Spleen (tissue), 11 donors: ENCODE measurements at regions not wholly inside any gene's neighbourhood (a gene's known extent, or its start where the extent isn't known, plus 50 kb on each side); places are given as distances from the start of the nearest gene placed in this dataset.

ENCODE experiments used
- DNase-seq: peaks from one replicate; pipeline ENCODE4 v3.0.0-alpha.2; 2020
- H3K27ac ChIP-seq, 8 donors: fragments of 200-600 bp; sonication (generic) in 7 of 8; 1 replicate in 4 of 8; 2 replicates in 4 of 8; pipeline versions ENCODE4 v1.5.0 to v1.8.0; 2016 to 2021; ENCODE audit warnings: inconsistent platforms in 4 of 8, mild to moderate bottlenecking in 4 of 8, moderate library complexity in 1 of 8
- H3K27me3 ChIP-seq, 7 donors: fragments of 200-600 bp; sonication (generic) in 6 of 7; replicated peaks in 1 of 7; 1 replicate in 4 of 7; 2 replicates in 3 of 7; pipeline versions ENCODE4 v1.5.0 to v1.8.0; 2016 to 2021; ENCODE audit warnings: inconsistent platforms in 3 of 7, mild to moderate bottlenecking in 1 of 7
- H3K36me3 ChIP-seq, 6 donors: fragments of 200-600 bp; sonication (generic) in 5 of 6; 1 replicate in 4 of 6; 2 replicates in 2 of 6; pipeline versions ENCODE4 v1.5.0 to v1.8.0; 2016 to 2021; ENCODE audit warnings: inconsistent platforms in 2 of 6
- H3K4me1 ChIP-seq, 6 donors: fragments of 200-600 bp; sonication (generic) in 5 of 6; 1 replicate in 3 of 6; 2 replicates in 3 of 6; pipeline versions ENCODE4 v1.5.0 to v1.8.0; 2016 to 2021; ENCODE audit warnings: inconsistent platforms in 3 of 6
- H3K4me3 ChIP-seq, 8 donors: fragments of 200-600 bp; sonication (generic) in 7 of 8; 1 replicate in 4 of 8; 2 replicates in 4 of 8; pipeline versions ENCODE4 v1.5.0 to v1.8.0; 2016 to 2021; ENCODE audit warnings: inconsistent platforms in 4 of 8, mild to moderate bottlenecking in 4 of 8, moderate library complexity in 2 of 8
- H3K9me3 ChIP-seq, 8 donors: fragments of 200-600 bp; sonication (generic) in 7 of 8; 1 replicate in 4 of 8; 2 replicates in 4 of 8; pipeline versions ENCODE4 v1.5.0 to v1.8.0; 2016 to 2021; ENCODE audit warnings: inconsistent platforms in 4 of 8
- POLR2A ChIP-seq, 3 donors: fragments of 450-650 bp; IDR thresholded peaks; one replicate each; pipeline ENCODE4 v1.5.1; 2017; ENCODE audit warnings: antibody characterized with exemption in 3 of 3, mild to moderate bottlenecking in 1 of 3
- POLR2AphosphoS5 ChIP-seq, 3 donors: sonication (generic); formaldehyde crosslinking; IDR thresholded peaks; one replicate each; pipeline ENCODE4 v1.5.1; 2017; ENCODE audit warnings: antibody characterized with exemption in 3 of 3
- WGBS, 5 donors: extraction: QIAGEN DNeasy Blood & Tissue Kit in 3 of 5; methylation state at CpG; one replicate each; pipeline versions ENCODE4 v1.1.5 to v1.1.7; 2013 to 2018; 5-methylcytosine and 5-hydroxymethylcytosine counted together
- intact Hi-C: fragments of 100-400 bp; cut with DNase I; formaldehyde crosslinking; loops from one replicate; pipeline ENCODE4 v1.15.0; 2023; ENCODE audit warnings: low total_unique reads
- TF ChIP-seq, protein P1 (sequence below), 11 experiments: fragments of 200-600 bp in 7 of 11; fragments of 450-650 bp in 4 of 11; sonication (generic) in 4 of 11; IDR thresholded peaks in 8 of 11; conservative IDR thresholded peaks in 3 of 11; 1 replicate in 7 of 11; 2 replicates in 4 of 11; pipeline versions ENCODE4 v1.4.0 to v1.8.0; 2016 to 2021; ENCODE audit warnings: antibody characterized with exemption in 11 of 11, inconsistent platforms in 4 of 11, mild to moderate bottlenecking in 1 of 11
- donor health status: healthy with polysubstance abuse.
- donor health status: DM: no; HTN: no; CAD: no; lungs with moderate emphysema.
- donor health status: DM: no; HTN: no; CAD: no.
- donor health status: Bipolar disorder and iron deficiency.
- donor health status: healthy.
- donor health status: DM: no; HTN: no; CAD: no.
- donor health status: DM: yes; HTN: yes; CAD: no.

DNA sequence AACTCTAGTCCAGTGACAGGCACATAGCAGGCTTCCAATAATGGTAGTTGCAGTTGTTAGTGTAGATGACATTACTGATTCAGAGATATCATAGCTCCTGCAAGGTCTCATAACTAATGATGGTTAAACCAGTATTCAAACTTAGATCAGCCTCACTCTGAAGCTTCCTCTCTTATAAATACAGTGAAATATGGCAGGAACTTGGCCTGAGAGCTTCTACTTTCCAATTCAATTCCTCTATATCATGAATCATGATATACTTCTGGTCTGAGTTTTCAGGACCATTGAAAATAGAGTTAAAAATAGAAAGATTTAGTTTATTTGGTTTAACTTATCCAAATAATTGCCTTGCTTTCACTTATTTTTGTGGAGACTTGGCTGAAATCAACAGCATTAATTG is 167.5 kb upstream of the NOVA1 start:
- Histone ChIP-seq H3K4me1 (no peaks in the 10 kb centered on the region), H3K9me3 (no peaks in the 10 kb centered on the region), H3K36me3 (no peaks in the 10 kb centered on the region), H3K27ac (no peak overlapping the region), H3K4me3 (no peak overlapping the region), H3K27me3 (no peaks in the 10 kb centered on the region)
- intact Hi-C loops, result no loop called here
- TF ChIP-seq, protein P1, sequence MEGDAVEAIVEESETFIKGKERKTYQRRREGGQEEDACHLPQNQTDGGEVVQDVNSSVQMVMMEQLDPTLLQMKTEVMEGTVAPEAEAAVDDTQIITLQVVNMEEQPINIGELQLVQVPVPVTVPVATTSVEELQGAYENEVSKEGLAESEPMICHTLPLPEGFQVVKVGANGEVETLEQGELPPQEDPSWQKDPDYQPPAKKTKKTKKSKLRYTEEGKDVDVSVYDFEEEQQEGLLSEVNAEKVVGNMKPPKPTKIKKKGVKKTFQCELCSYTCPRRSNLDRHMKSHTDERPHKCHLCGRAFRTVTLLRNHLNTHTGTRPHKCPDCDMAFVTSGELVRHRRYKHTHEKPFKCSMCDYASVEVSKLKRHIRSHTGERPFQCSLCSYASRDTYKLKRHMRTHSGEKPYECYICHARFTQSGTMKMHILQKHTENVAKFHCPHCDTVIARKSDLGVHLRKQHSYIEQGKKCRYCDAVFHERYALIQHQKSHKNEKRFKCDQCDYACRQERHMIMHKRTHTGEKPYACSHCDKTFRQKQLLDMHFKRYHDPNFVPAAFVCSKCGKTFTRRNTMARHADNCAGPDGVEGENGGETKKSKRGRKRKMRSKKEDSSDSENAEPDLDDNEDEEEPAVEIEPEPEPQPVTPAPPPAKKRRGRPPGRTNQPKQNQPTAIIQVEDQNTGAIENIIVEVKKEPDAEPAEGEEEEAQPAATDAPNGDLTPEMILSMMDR (IDR thresholded peaks at IDR 0.05 in 8 of 11, conservative IDR thresholded peaks at IDR 0.05 in 3 of 11), result no peak
- no peak for TF ChIP-seq POLR2A (IDR thresholded peaks at IDR 0.05)
- TF ChIP-seq POLR2AphosphoS5 (IDR thresholded peaks at IDR 0.05), result no peak
- DNase-seq, result no peak

DNA sequence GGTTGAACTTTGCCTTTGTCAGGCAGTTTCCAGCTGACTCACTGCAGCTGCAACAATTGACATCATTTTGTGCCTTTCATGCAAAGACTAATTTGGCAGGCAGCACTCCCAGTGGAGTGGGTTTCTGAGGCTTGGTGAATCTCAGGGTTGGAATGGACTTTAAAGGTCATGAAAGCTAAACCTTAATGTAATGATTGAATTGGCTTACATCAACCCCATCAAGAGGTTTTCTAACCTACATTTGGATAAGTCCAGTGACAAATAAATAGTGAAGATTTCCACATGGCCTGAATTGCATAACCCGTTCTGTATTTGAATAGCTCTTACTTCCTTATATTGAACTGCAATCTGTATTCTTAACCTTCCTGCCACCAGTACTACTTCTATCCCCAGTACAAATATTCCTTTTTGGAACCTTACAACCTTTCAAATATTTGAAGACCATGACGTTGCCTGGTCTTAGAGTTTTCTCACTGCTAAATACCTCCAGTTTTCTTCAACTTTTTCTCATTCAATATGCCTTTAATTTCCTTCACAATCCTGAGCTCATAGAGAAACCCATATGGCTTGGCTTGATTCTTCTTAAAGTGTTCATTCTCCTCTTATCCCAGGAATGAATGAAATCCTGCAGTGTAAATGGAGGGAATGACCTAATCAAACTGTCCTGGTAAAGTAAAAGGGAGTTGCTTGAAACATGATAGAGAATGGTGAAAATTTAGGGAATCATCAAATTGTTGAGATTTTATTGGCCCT is 168.1 kb upstream of the NOVA1 start:
- no peak overlapping the region for H3K4me3 ChIP-seq
- no peaks in the 10 kb centered on the region for H3K4me1 ChIP-seq
- DNase-seq, result no peak
- WGBS, 5 donors, result 40 to 59% (median 45%) methylated on average over 2 of the region's 2 CpGs
- intact Hi-C loops, result no loop called here
- H3K9me3 ChIP-seq, result no peaks in the 10 kb centered on the region
- no peaks in the 10 kb centered on the region for H3K36me3 ChIP-seq
- no peak overlapping the region for H3K27ac ChIP-seq
- no peaks in the 10 kb centered on the region for H3K27me3 ChIP-seq
- TF ChIP-seq POLR2A (IDR thresholded peaks at IDR 0.05) (no peak), POLR2AphosphoS5 (IDR thresholded peaks at IDR 0.05) (no peak)
- TF ChIP-seq, protein P1 (IDR thresholded peaks at IDR 0.05 in 8 of 11, conservative IDR thresholded peaks at IDR 0.05 in 3 of 11), result no peak

DNA sequence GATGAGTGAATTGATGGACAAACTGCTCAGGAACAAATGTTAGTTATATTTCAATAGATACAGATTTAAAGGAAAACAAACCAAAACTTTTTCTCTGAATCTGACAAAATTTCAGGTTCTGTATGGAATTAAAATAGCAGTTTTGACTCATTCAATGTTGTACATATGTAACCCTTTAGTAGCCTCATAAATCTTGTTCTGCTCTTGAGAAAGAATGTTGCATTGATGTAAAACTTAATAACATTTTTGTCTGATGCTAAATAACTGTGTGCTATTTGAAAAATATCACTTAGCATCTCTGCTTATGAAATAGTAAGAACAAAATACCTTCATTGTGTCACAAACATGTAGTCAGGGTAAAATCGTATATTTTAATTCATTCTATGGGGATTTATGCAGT is 168.9 kb upstream of the NOVA1 start:
- Histone ChIP-seq H3K27me3 (no peaks in the 10 kb centered on the region), H3K27ac (no peak overlapping the region), H3K9me3 (no peaks in the 10 kb centered on the region), H3K4me3 (no peak overlapping the region), H3K36me3 (no peaks in the 10 kb centered on the region), H3K4me1 (no peaks in the 10 kb centered on the region)
- intact Hi-C loops, result no loop called here
- TF ChIP-seq, protein P1 (IDR thresholded peaks at IDR 0.05 in 8 of 11, conservative IDR thresholded peaks at IDR 0.05 in 3 of 11), result no peak
- TF ChIP-seq POLR2A (IDR thresholded peaks at IDR 0.05), result no peak
- no peak for TF ChIP-seq POLR2AphosphoS5 (IDR thresholded peaks at IDR 0.05)
- 74 to 87% (median 86%) methylated on average over 1 of the region's 1 CpG for WGBS, 5 donors
- no peak for DNase-seq

DNA sequence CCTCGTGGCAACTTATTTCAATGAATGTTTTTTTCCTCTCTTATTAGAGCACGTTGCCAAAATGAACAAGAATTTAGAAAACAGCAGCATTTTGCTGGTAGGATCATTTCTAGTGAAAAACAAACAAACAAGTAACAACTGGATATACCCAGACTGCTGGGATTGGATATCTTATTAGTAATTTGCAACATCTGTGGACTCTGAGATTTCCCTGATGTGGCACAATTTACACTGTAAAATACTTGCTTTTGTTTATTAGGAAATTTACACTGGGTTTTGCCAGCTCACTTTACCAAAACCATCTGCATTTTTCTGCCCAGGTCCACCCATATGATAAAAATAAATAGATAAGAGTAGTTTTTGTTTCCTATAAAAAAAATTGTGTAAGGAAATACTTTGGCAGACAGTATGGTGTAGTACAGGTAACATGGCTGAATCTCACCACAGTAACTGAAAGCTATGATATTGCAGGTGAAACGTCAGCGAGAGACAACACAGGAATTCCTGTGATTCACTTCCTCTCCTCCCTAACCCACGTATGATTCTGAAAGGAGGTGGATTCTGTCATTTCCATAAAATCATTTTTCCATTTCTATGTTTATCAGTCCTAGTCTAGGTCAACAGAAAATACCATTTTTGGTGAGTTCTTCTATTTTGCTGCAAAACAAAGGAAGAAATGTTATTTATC is 176.2 kb upstream of the NOVA1 start:
- Histone ChIP-seq H3K4me1 (no peaks in the 10 kb centered on the region), H3K36me3 (no peaks in the 10 kb centered on the region), H3K9me3 (no peaks in the 10 kb centered on the region), H3K4me3 (no peak overlapping the region), H3K27me3 (no peaks in the 10 kb centered on the region), H3K27ac (no peak overlapping the region)
- no peak for DNase-seq
- intact Hi-C loops, result no loop called here
- TF ChIP-seq, protein P1 (IDR thresholded peaks at IDR 0.05 in 8 of 11, conservative IDR thresholded peaks at IDR 0.05 in 3 of 11), result no peak
- no peak for TF ChIP-seq POLR2AphosphoS5 (IDR thresholded peaks at IDR 0.05)
- no peak for TF ChIP-seq POLR2A (IDR thresholded peaks at IDR 0.05)
- WGBS, 5 donors, result 49 to 63% (median 52%) methylated on average over 5 of the region's 5 CpGs
